Calu3 (cell line): ENCODE measurements at regions not wholly inside any gene's neighbourhood (a gene's known extent, or its start where the extent isn't known, plus 50 kb on each side); places are given as distances from the start of the nearest gene placed in this dataset.
"Not testable (repeated sequence)": the region's sequence is repeated elsewhere in the genome, so short reads cannot be mapped to it uniquely, and the experiment has no call there.

Source experiments
- BruUV-seq: library from RNA; stranded (reverse); fragments of 400-500 nt; replicated peaks from 2 replicates; lab custom pipeline; 2021; lab: Mats Ljungman, UMichigan
- CTCF ChIA-PET: fragments of 300-600 bp; sonication (Branson Sonifier 250); formaldehyde crosslinking; loops from one replicate; lab custom pipeline; 2022; ENCODE audit warnings: antibody characterized with exemption; lab: Charles Lee
- DNase-seq: peaks from one replicate; pipeline ENCODE4 v3.0.0; 2022
- H3K27ac Mint-ChIP-seq: one replicate; pipeline ENCODE4 v1.8.0; 2022; ENCODE audit warnings: mixed read lengths; ENCODE audit not compliant: unreplicated experiment
- H3K27me3 Mint-ChIP-seq: one replicate; pipeline ENCODE4 v1.8.0; 2022; ENCODE audit warnings: mixed read lengths; ENCODE audit not compliant: unreplicated experiment
- H3K36me3 Mint-ChIP-seq: one replicate; pipeline ENCODE4 v1.8.0; 2022; ENCODE audit warnings: mild to moderate bottlenecking, moderate library complexity, mixed read lengths; ENCODE audit not compliant: insufficient read depth, unreplicated experiment
- H3K4me1 Mint-ChIP-seq: one replicate; pipeline ENCODE4 v1.8.0; 2022; ENCODE audit warnings: mild to moderate bottlenecking, low read depth, mixed read lengths; ENCODE audit not compliant: unreplicated experiment
- H3K4me3 Mint-ChIP-seq: one replicate; pipeline ENCODE4 v1.8.0; 2022; ENCODE audit warnings: mild to moderate bottlenecking, low read depth, moderate library complexity, mixed read lengths; ENCODE audit not compliant: unreplicated experiment
- H3K9me3 Mint-ChIP-seq: one replicate; pipeline ENCODE4 v1.8.0; 2022; ENCODE audit warnings: low read depth, mixed read lengths; ENCODE audit not compliant: unreplicated experiment
- CTCF ChIP-seq: fragments of 200-600 bp; IDR thresholded peaks from one replicate; pipeline ENCODE4 v1.8.0; 2022; ENCODE audit warnings: antibody characterized with exemption; ENCODE audit not compliant: unreplicated experiment
- intact Hi-C: fragments of 100-400 bp; cut with micrococcal nuclease; formaldehyde crosslinking; loops from one replicate; pipeline ENCODE4 v1.10.0; 2022; ENCODE audit not compliant: unreplicated experiment

- Mint-ChIP-seq H3K9me3 (peaks cover 4% of the 10 kb centered on the region), H3K4me1 (no peaks in the 10 kb centered on the region), H3K27me3 (no peaks in the 10 kb centered on the region), H3K27ac (no peak overlapping the region), H3K4me3 (no peak overlapping the region), H3K36me3 (no peaks in the 10 kb centered on the region)
- DNase-seq: no peak
- CTCF ChIA-PET: no interaction called here
- TF ChIP-seq CTCF: no peak
- no TSS peak for BruUV-seq
- intact Hi-C loops: no loop called here
Observed at GRCh38 chrX:66988331-66988730, 349.5 kb upstream of the EDA2R start.

GRCh38 chrX:66961665-66962064 is 322.8 kb upstream of the EDA2R start:
- Mint-ChIP-seq H3K4me1 (no peaks in the 10 kb centered on the region), H3K27ac (no peak overlapping the region), H3K9me3 (peaks cover 12% of the 10 kb centered on the region), H3K36me3 (no peaks in the 10 kb centered on the region), H3K4me3 (no peak overlapping the region), H3K27me3 (no peaks in the 10 kb centered on the region)
- no peak for TF ChIP-seq CTCF
- intact Hi-C loops: no loop called here
- DNase-seq: no peak
- CTCF ChIA-PET: no interaction called here
- BruUV-seq: no TSS peak

- BruUV-seq: no TSS peak
- H3K27ac Mint-ChIP-seq: no peak overlapping the region
- intact Hi-C loops: no loop called here
- no peak for DNase-seq
- H3K27me3 Mint-ChIP-seq: no peaks in the 10 kb centered on the region
- peaks cover 6% of the 10 kb centered on the region for H3K9me3 Mint-ChIP-seq
- CTCF ChIA-PET: no interaction called here
- TF ChIP-seq CTCF: no peak
- no peak overlapping the region for H3K4me3 Mint-ChIP-seq
- H3K36me3 Mint-ChIP-seq: no peaks in the 10 kb centered on the region
- no peaks in the 10 kb centered on the region for H3K4me1 Mint-ChIP-seq
Observed at GRCh38 chrX:66931713-66932112, 292.8 kb upstream of the EDA2R start.

- intact Hi-C loops, DNase-seq, H3K27me3 Mint-ChIP-seq, H3K27ac Mint-ChIP-seq, H3K4me3 Mint-ChIP-seq, CTCF ChIA-PET, H3K9me3 Mint-ChIP-seq, H3K36me3 Mint-ChIP-seq, BruUV-seq, H3K4me1 Mint-ChIP-seq: not testable (repeated sequence)
Observed at GRCh38 chrX:66930516-66930915, 291.6 kb upstream of the EDA2R start.

- TF ChIP-seq CTCF: no peak
- intact Hi-C loops: no loop called here
- CTCF ChIA-PET: no interaction called here
- H3K4me1 Mint-ChIP-seq: no peaks in the 10 kb centered on the region
- BruUV-seq: no TSS peak
- H3K36me3 Mint-ChIP-seq: no peaks in the 10 kb centered on the region
- H3K4me3 Mint-ChIP-seq: no peak overlapping the region
- no peak overlapping the region for H3K27ac Mint-ChIP-seq
- no peaks in the 10 kb centered on the region for H3K27me3 Mint-ChIP-seq
- DNase-seq: no peak
- peaks cover 4% of the 10 kb centered on the region for H3K9me3 Mint-ChIP-seq
Observed at GRCh38 chrX:66920296-66920695, 281.4 kb upstream of the EDA2R start.
